Hematopoietic multipotent progenitor cell treated with erythropoietin and hydrocortisone succinate and interleukin-3 and kit ligand, for 4 days (in vitro differentiated cells): ENCODE measurements at regions not wholly inside any gene's neighbourhood (a gene's known extent, or its start where the extent isn't known, plus 50 kb on each side); places are given as distances from the start of the nearest gene placed in this dataset.

Experiments used
- DNase-seq: peaks from one replicate; pipeline ENCODE4 v3.0.0-alpha.2; 2015

DNA sequence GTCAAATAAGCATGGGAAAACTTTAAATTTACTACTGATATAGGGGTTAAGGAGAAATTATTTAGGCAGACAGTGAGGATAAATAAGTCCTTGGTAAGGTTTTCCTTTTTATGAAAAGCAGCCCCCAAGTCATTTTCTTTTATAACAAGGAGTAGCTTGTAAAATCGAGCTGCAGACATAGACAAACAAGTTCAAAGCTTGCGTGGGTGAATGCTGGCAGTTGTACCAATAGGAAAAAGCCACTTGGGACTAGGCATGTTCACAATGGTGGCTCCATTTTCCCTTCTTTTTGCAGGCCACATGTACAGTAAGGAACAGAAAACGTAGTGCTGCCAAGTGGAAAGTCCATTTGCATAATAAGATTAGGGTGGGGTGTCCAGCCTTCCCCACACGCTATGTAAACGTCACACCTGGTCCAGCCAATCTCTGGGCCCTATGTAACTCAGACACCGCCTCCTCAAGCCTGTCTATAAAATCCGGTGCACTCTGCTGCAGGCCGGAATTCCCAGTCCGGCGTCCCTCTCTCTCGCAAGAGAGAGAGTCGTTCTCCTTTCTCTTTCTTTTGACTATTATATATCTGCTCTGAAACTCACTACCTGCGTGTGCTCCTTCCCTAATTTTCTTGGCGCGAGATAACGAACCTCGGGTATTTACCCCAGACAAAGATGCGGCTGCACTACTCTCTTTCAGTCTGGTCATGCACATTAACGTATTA lies 217.1 kb upstream of the MAN1A1 start:
- no peak for DNase-seq

DNA sequence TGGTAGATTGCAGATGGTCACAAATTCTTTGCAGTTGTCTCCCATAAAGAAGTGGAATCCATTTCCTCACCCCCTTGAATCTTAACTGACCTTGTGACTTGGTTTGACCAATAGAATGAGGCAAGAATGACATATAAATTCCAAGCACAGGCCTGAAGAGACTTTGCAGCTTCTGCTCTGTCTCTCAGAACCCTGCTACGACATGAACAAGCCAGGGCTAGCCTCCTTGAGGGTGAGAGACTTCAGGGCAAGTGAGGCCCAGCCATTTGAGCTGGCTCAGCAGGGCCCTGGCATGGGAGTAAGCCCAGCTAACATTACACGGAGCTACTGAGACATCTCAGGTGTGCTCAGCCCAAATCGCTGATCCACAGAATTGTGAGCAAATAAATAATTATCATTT lies 216.3 kb upstream of the MAN1A1 start:
- no peak for DNase-seq

DNA sequence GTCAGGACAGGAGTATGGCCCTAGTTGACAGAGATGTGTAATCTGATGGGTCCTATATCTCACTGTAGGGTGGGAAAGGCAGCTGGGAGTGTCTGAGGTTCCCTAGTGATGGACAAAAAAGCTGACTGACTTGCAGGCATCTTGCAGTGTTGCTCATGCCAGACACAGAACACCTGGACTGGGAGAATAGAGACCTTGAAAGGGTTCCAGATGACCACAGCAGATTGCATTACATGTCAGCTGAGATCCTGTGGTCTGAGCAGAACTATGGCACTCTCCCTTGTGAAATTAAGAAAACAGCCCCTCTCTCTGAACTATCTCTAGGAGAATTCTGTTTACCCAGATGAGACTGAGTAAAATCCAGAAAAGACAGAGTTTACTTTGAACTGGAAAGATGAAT lies 212.6 kb upstream of the MAN1A1 start:
- no peak for DNase-seq

DNA sequence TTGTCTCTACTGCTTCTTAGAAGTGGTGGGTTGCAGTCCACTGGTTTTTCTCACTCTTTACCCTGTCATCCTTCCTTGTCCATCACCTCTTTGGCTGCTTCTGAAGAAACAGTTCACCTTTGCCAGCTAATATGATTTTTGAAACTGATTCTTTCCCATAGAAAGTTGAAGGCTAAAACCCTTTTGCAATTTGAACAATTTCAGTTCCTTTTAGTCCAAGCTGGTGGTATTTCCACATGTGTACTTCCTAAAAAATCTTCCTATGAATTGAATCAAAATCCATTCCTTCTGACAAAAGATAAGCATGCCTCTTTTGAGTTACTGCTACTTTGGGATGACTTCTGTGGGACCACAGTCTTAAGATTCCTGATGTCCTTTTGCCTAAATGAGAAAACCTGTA lies 210.0 kb upstream of the MAN1A1 start:
- DNase-seq: no peak

DNA sequence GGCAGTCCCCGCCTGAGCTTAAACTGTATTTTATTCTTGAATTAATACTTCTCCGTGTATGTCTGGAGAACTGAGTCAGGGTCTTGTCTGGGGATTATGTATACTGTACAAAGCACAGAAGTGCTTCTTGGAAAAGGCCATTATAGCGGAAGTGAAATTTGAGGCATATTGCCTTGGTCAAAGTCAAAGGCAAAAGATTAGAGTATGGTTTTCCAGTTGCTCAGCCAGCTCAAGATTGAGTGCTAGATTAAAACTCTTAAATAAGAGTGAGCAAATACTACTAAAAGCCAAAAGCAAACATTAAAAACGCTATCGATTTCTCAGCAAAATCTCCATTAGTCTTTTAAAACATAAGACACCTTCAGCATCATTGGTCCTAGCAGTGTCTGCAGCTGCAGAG lies 207.7 kb upstream of the MAN1A1 start:
- no peak for DNase-seq

DNA sequence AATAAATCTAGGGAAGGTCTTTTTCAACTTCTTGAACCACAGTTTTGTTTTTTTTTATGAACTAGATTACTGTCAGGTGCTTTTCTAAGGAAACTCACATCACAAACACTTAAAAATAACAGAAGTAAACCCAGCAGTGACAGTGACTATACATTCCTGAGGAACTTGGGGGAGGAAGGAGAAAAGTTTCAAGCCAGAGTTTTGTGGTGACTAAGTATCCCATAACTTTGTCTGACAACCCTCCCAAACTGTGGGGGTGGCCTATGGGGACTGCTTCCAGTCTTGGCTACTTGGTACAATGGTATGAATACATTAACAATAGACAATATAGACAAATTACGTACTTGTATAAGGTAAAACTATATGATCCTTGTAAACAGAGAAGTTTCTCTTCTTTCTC lies 202.5 kb upstream of the MAN1A1 start:
- DNase-seq: no peak

DNA sequence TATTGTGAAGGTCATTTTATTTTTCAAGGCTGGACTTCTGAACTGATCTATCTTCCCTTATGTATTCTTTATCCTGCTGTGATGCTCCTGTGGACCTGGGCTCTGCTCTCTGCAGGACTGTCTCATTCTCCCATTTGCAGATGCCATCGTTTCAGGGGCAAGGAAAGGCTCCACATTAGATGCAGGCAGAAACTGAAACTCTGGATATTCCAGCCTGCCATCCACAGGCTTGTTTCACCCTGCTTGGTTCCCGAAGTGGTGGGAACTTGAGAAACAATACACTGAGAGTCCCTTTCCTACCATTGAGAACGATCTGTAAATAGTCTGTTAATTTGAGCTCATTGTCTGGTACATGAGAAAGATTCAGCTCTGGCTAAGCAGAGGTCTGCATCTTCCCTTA lies 197.5 kb upstream of the MAN1A1 start:
- DNase-seq: no peak

DNA sequence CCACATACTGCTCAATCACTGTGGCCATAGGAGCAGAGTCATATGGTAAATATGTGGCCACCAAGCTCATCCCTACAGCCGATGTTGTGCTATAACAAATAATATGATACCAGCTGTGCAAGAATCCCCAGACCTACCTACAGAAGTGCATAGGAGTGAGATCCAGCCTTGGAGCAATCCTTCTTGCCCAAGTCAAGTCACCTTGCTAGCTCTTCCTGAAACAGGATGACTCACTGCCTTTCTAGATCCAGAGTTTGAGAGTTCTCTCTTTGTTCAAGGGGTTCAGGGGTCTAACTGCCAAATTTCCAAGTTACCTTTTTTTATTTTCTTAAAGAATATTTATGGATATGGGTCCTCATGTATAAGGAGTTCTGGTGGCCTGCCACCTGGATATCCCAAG lies 195.7 kb upstream of the MAN1A1 start:
- DNase-seq: no peak

DNA sequence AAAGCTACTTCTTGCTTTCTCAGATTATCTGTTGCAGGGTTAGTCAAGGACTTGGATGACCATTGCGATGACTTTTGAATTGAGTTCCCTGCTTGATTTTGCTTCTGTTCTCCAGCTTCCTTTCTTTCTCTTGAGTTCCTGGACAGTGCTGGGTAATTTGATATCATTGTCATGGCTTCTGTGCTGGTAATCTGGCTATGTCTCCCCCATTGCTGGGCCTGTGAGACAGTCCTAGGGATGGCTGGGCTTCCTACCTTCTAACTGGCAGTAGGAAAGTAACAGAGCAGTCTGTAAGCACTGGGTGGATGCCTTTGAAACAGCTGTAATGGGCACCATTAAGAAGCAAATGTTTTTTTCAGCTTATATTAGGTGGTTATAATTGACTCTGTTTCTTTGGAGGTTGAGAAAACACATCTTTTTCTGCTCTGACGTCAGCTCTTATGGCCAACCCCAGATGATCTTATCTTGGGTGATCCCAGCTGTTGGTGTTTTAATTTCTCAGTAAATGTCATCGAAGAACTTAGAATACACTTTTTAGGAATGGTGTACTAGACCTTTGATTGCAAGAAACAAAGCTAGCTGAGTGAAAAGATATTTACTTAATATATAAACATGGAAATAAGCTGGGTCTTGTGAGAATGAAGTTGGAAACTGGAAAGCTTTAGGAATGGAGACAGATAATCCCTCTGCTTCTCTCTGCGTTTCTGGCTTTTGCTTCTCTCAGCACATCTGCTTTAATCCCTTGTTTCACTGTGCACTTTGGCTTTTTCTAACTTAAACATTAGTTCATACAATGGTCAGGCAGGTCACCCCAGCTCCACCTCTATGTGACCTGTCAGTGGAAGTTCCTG lies 195.0 kb upstream of the MAN1A1 start:
- no peak for DNase-seq

DNA sequence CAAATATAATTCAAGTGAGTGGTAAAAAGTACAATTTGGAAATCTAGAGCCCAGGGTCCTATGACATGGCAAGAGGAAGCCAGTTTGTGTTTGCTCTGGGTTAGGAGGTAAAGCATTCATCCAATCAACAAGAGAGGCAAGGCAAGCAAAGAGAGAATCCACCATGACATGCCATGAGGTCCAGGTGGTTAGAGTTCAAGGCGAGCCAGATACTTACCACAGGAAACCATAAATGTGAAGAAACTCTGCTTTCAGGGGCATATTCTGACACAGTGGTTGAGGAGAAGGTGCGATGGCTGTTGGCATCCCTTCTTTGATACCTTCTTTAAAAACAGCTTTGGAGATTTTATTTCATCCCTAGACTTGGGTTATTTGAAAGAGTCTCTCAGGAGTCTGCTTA lies 193.8 kb upstream of the MAN1A1 start:
- no peak for DNase-seq

DNA sequence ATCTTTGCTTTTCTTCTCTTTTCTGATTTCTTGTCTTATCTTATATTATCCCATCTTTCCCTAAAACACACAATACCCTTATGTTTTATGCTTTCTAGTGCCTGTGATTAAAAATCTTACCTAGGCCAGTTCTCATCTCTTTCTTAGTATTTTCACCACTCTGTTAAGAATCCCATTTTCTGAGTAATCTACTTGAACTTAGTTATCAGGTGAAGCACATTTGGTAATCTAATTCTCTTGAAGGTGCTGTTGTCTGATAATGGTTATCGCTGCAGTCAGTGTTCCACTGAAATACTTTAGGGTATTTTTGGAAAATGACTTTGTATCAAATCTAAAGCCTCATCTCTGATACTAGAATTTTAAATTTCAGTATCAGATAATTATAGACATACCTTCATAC lies 192.5 kb upstream of the MAN1A1 start:
- peak; percentile 28 for DNase-seq

DNA sequence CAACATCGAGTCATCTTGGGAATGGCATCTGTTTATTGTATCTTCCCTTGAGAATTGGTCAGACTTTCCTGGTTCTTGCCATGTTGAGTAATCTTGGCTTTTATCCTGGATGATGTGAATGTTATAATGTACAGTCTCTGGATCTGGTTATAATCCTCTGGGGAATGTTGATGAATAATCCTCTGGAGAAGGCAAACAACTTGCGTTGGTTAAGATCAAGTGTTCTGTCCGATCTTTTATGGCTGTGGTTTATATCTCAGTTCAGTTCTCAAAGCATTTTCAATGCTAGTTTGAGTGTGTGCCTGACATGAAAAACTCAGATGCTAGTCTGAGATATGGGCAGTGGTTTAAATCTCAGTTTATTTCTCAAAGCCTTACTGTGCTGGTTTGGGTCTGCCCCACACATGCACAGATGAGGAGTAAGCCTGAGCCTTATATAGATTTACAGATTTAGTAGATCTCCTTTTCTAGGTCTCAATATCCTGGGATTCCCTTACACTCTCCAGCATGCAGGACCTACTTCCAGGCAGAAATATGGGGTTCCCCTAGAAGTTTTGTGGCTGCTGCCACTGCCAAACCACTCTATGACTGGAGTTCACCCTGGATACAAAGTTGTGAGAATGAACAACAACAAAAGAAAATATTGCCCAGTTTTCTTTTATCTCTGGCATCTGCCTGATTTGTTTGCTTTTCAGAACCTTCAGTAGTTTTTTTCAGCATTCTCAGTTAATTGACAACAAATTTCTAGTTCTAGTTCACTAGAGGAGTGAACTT lies 191.8 kb upstream of the MAN1A1 start:
- DNase-seq: no peak

DNA sequence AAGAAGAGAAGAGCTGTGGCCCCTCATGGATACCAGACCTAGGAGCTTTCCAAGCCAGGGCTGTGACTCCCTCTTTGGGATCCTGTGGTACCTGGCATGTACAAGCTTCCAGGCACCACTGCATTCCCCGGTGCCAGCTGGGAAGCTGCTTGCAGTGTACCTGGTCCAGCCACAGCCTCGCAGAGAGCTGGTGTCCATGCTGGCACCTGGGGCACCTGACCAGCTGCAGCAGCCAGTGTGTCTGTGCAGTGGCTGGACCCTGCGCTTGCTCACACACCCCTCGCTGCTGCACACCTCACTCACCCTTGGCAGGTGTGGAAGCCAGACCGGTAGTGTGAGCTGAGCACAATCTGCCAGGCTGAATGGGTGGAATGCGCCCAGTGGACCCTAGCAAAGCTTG lies 190.9 kb upstream of the MAN1A1 start:
- no peak for DNase-seq

DNA sequence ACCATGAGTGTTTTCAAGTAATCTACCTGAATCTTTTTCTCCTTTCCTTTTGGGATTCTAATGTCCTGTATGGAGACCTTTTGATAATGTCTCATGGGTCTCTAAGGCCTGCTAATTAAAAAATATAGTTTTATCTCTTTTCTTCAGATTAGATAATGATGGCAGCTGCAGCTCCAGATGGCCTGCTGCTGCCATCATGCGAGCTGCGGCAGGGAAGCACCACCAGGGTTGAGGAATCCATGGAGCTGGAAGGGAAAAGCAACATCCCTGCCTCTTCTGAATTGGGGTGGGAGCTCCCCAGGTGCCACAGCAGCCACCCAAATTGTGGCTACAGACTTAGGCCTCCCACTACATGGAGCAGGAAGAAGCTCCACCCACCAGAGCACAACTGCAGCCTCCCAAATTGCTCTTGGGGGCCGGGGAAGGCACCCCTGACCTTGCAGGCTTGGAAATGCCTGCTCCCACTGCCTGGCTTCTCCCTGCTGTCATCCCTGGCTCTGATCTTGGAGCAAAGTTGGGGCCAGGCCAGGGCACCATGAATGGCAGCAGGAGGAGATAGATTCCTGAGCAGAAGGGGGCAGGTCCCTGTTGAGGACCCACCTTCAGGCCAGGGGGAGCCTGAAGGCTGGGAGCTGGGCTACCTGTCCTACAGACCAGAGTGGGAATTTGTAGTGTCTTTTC lies 189.6 kb upstream of the MAN1A1 start:
- DNase-seq: no peak

DNA sequence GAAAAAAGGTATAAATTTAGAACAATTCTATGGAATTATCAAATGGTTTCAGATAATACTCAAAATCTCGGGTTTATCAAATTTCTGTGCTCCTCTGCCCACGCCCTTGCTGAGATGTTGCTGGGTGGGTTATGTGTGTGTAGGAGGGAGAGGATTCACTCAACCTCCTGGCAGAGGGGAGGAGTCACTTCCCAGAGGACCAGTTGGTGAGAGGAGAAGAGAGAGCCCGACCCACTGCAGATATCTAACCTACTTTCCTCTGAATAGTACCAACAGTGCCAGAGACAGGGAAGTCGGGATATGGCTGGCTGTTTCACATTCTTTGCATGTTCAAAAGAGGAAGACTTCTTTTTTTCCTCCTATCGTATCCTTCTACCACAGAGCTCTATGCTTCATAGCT lies 187.1 kb upstream of the MAN1A1 start:
- no peak for DNase-seq

DNA sequence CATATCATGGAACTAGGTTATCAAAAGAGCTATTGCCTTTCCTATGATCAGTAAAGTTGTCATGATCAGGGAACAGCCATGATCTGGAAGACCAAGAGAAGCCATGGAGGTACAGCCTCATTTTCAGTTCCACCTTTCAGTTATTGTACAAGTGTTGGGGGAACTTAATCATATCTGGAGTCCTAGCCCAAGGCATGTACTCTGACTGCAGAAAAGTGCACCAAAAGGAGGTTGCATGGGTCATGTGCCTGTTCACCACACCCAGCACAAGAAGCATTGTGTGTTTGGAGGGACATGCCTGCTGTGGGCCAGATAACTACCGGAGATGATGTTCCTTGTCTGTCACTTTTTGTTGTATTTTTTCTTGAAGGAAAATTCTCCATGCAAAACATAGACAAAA lies 185.8 kb upstream of the MAN1A1 start:
- DNase-seq: peak; percentile 53

DNA sequence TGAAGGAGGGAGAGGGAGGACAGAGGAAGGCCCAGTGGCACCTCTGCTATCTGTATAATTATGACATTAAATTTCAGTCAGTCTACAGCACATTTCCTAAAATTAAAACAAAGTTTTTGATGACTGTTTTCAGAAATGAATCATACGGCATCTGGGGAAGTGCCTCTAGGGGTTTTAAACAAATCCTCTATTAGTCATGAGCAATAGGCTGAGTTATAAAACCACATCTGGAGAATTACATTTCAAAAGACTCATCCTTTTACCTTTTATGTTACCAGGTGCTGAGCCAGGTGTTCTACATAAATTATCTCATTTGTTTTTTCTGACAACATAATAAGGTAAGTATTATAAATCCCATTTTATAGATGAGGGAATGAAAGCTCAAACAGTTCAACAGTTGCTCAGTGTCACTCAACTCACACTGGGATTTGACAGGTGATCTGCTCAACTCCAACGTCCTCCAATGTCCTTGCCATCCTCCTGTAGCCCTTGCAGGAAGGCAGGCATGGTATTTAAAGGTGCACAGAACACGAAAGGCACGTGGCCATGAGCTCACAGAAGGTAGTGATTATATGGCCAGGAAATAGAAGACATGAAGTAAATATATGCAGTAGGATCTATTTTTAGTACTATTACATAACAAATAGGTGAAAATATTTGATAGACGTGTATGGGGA lies 184.2 kb upstream of the MAN1A1 start:
- no peak for DNase-seq

DNA sequence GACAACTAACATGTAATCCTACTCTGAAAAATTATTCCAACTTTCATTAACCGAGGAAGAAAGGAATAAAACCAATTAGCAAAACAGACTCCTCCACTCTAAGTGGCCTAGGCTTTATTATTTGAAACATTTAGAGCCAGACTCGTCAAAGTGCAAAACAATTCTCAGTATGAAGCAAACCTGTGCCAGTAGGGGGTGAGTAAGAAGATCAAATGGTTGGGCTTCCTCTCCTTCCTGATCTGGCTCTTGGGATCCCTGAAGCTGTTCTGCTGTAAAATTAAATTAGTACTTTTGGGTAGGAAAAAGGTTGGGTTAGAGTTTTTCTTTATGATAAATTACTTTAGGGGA lies 177.6 kb upstream of the MAN1A1 start:
- no peak for DNase-seq

DNA sequence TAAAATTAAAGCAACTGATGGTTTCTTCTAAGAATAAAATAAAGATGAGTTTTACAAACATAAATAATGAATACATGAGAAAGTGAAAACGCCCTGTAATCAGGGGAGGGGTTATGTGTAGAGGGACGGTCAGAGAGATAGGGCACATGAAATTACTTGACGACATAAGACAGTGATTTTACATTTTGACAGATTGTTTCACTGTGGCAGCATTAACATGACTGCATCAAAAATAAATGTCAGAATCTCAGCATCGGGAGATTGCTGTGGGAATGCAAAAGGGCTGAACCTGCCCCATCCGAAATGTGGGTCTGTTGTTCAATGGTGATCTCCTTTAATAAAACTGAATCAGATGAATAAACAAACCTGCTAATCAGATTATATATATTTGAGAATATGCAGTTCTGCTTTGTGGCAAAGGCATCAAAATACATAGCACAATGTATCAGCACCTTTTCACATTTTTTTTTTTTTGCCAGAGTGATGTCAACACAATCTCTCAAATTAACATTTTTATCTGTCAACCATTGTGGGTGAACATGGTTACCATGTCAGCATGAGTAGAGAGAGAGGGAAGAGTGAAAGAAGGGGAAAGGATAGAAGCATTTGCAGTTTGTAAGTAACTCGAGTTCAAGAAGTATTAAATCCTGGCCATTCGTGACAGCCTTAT lies 177.1 kb upstream of the MAN1A1 start:
- DNase-seq: no peak

DNA sequence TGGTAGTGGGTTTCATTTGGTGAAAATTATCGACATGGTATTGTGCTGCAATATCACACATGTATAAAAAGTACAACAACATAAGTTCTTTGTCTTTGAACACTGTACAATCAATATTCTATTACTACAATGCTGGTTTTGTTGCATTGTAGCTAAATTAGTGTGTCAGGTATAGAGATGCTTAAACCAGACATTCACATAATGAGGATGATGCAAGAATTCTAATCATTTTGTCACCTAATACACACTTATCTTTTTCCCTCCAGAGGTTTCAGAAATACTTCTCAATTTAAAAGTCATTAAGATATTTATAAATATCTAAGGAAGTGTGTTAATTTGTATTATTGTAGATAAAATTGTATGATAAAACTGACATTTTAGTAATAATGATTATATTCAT lies 174.8 kb upstream of the MAN1A1 start:
- DNase-seq: no peak

DNA sequence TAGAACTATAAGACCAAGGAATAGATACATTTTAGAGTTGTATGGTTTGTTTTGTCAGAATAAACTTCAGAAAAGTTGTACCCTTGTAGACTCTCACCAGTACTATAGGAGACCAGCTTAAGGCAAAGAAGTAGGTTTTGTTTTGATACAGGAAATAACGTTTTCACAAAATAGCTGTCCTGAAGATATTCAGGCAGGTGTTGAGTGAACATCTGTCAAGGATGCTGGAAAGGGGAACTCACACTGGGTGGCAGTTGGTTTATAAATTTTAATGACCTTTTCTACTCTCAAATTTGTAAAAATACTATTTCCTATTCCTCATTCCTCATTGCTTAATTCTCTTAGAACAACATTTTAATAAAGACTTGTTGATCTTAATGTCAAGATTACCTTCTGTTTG lies 174.0 kb upstream of the MAN1A1 start:
- peak; percentile 19 for DNase-seq

DNA sequence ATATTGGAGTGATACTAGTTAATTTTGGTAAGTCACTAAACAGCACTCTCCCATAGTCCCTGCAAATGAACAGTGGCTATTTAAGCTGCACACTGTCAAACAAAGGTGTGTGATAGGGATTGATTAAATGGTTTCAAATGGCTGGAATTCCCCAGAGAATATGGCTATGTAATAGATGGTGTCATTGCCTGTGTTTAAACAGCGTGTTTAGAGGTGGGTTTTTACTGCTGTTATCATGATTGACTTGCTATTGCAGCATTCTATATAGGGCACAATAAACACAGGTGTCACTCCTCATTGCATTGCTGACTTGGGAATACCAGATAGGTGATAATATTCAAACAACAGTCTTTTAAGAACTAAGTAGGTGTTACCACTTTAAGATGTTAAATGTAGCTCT lies 171.7 kb upstream of the MAN1A1 start:
- DNase-seq: no peak
